Gastrocnemius medialis (tissue), 4 donors: ENCODE measurements at regions not wholly inside any gene's neighbourhood (a gene's known extent, or its start where the extent isn't known, plus 50 kb on each side); places are given as distances from the start of the nearest gene placed in this dataset.

Experiments
- ATAC-seq, 2 donors: fragments of 150-250 bp; one replicate each; pipeline ENCODE4 v1.9.1; 2016
- DNase-seq, 2 donors: peaks; one replicate each; pipeline ENCODE4 v3.0.0-alpha.2; 2019
- H3K27ac ChIP-seq, 4 donors: fragments of 200-600 bp; sonication (generic); 1 replicate in 1 of 4; 2 replicates in 3 of 4; pipeline ENCODE4 v1.5.1; 2016 to 2018; ENCODE audit warnings: mild to moderate bottlenecking in 2 of 4, moderate library complexity in 1 of 4
- H3K27me3 ChIP-seq, 3 donors: fragments of 200-600 bp; sonication (generic) in 2 of 3; 1 replicate in 1 of 3; 2 replicates in 2 of 3; pipeline versions ENCODE4 v1.5.1 to v1.6.0; 2016 to 2019; ENCODE audit warnings: mild to moderate bottlenecking in 1 of 3, moderate library complexity in 1 of 3
- H3K36me3 ChIP-seq, 2 donors: fragments of 200-600 bp; sonication (generic) in 1 of 2; one replicate each; pipeline ENCODE4 v1.5.1; 2017 to 2018
- H3K4me1 ChIP-seq, 2 donors: fragments of 200-600 bp; sonication (generic) in 1 of 2; one replicate each; pipeline ENCODE4 v1.5.1; 2016 to 2017; ENCODE audit warnings: mild to moderate bottlenecking in 2 of 2
- H3K4me3 ChIP-seq, 4 donors: fragments of 200-600 bp; sonication (generic) in 3 of 4; 1 replicate in 1 of 4; 2 replicates in 3 of 4; pipeline ENCODE4 v1.5.1; 2016 to 2019; ENCODE audit warnings: mild to moderate bottlenecking in 2 of 4
- H3K9me3 ChIP-seq, 3 donors: fragments of 200-600 bp; sonication (generic) in 2 of 3; 1 replicate in 1 of 3; 2 replicates in 2 of 3; pipeline ENCODE4 v1.5.1; 2016 to 2019
- POLR2A ChIP-seq, 2 donors: fragments of 450-650 bp; IDR thresholded peaks; one replicate each; pipeline ENCODE4 v1.6.1; 2017; ENCODE audit warnings: antibody characterized with exemption in 2 of 2, mild to moderate bottlenecking in 2 of 2, moderate library complexity in 2 of 2
- in situ Hi-C, 4 donors: fragments of 200-750 bp; cut with MboI; loops; one replicate each; pipeline versions ENCODE4 v1.15.0 to v1.8.0; 2017; ENCODE audit warnings: low sequenced_read_pairs in 4 of 4
- intact Hi-C: fragments of 100-400 bp; cut with DNase I; formaldehyde crosslinking; loops from one replicate; pipeline ENCODE4 v1.15.1; 2023; ENCODE audit warnings: low total_unique reads
- TF ChIP-seq, protein P1 (sequence below), 5 experiments: fragments of 450-650 bp in 3 of 5; fragments of 200-600 bp in 2 of 5; sonication (generic) in 2 of 5; IDR thresholded peaks in 4 of 5; conservative IDR thresholded peaks in 1 of 5; 1 replicate in 4 of 5; 2 replicates in 1 of 5; pipeline ENCODE4 v1.5.1; 2016 to 2019; ENCODE audit warnings: antibody characterized with exemption in 5 of 5, mild to moderate bottlenecking in 3 of 5, moderate library complexity in 3 of 5

DNA sequence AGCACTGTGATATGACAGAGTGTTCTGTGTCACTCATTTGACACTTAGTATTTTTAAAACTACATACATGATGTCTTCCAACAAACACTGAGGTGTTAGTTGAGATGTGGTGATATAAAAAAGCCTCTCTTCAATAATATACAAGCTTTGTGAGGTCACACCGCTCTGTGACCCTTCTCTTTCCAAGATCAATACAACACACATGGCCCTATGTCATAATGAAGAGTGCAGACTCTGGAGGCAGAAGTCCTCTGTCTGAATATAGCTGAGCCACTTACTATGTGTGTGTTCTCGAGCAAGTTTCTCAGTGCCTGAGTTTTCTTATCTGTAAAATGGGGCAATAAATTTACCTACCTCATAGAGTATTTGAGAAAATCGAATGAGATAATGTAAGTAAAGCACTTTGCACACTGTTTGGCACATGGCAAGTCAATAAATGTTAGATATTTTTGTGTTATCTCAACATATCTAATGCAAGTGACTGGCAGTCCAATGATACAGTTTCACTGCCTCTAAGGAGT lies 499.0 kb upstream of the MARCKS start:
- intact Hi-C loops: no loop called here
- H3K4me3 ChIP-seq: no peak overlapping the region
- ATAC-seq: no peak

DNA sequence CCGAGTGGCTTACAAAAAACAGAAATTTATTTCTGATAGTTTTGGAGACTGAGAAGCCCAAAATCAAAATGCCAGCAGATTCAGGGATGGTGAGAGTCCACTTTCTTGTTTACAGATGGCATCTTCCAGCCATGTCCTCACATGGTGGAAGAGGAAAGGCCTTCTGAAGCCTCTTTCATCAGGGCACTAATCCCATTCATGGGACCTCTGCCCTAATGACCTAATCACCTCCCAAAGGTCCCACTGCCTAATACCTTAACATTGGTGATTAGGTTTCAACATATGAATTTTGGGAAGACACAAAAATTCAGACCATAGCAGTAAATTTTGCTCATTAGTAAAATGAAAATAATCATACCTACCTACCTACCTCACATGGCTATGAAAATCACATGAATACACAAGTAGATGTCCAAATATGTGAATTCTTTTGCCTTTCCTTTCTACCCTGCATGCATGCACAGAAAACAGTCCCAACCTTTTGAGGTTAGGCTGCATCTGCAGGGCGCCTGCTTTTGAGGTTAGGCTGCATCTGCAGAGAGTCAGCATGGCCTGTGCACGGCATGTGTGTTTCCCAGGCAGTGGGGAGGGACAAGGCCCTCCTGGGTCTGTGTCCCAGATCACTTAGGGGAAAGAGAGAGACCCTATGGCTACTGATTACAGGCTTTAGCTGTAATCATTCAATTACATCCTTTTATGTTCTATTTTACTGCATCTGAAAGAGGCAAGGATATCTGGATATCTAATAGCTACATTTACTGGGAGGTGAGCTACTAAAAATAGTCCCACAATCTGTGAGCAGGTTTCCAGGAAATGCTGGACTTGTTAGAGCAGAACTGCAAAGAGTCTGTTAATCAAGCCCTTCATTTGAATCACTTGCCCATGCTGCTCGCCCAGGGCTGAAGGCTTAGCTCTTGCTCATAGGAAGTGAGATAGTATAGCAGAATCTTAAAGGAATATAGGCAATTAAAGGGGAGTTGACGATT lies 497.7 kb upstream of the MARCKS start:
- ATAC-seq: no peak
- no peak for DNase-seq
- in situ Hi-C loops (no loop called here), intact Hi-C loops (no loop called here)
- peaks cover 0 to 7% of the 10 kb centered on the region in 2 donors for H3K4me1 ChIP-seq
- H3K27me3 ChIP-seq: no peaks in the 10 kb centered on the region
- TF ChIP-seq, protein P1, sequence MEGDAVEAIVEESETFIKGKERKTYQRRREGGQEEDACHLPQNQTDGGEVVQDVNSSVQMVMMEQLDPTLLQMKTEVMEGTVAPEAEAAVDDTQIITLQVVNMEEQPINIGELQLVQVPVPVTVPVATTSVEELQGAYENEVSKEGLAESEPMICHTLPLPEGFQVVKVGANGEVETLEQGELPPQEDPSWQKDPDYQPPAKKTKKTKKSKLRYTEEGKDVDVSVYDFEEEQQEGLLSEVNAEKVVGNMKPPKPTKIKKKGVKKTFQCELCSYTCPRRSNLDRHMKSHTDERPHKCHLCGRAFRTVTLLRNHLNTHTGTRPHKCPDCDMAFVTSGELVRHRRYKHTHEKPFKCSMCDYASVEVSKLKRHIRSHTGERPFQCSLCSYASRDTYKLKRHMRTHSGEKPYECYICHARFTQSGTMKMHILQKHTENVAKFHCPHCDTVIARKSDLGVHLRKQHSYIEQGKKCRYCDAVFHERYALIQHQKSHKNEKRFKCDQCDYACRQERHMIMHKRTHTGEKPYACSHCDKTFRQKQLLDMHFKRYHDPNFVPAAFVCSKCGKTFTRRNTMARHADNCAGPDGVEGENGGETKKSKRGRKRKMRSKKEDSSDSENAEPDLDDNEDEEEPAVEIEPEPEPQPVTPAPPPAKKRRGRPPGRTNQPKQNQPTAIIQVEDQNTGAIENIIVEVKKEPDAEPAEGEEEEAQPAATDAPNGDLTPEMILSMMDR (IDR thresholded peaks at IDR 0.05 in 4 of 5, conservative IDR thresholded peaks at IDR 0.05 in 1 of 5): no peak
- no peak for TF ChIP-seq POLR2A (IDR thresholded peaks at IDR 0.05)
- no peaks in the 10 kb centered on the region for H3K36me3 ChIP-seq
- H3K4me3 ChIP-seq: no peak overlapping the region
- no peaks in the 10 kb centered on the region for H3K9me3 ChIP-seq
- no peak overlapping the region for H3K27ac ChIP-seq

More for the DNA sequence above, 499.0 kb upstream of the MARCKS start:
- H3K4me1 ChIP-seq: peaks cover 0 to 7% of the 10 kb centered on the region in 2 donors
- no peaks in the 10 kb centered on the region for H3K9me3 ChIP-seq
- no peaks in the 10 kb centered on the region for H3K27me3 ChIP-seq
- in situ Hi-C loops: no loop called here
- H3K36me3 ChIP-seq: no peaks in the 10 kb centered on the region
- H3K27ac ChIP-seq: no peak overlapping the region
- TF ChIP-seq POLR2A (IDR thresholded peaks at IDR 0.05): no peak
- TF ChIP-seq, protein P1 (IDR thresholded peaks at IDR 0.05 in 4 of 5, conservative IDR thresholded peaks at IDR 0.05 in 1 of 5): no peak
- no peak for DNase-seq

DNA sequence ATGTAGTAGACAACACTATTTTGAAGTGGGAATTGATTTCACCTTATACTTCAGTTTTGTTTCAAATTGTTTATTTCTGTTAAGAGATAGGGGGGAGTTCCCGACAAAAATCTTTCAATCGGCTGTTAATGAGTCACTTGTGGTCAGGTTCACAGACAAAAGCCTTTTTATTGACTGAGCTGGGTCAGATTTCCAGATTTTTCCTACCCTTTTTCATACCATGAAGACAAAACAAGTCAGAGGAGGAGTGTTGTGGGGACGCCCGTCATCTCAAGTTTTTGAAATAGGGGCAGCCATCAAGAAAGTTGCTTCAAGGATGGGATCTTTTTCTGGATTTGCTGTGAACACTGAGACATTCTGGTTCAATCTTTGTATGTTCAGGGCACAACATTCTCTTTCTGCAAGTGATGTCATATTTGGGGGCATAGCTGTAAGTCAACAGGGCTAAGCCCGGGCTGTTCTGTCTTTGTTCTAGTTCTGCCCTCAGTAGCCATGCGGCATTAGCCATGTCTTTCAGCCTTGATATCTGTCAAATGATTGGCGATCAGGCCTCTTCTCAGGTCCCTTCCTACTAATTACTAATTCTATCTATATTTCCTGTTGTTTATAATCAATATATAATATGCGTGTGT lies 496.0 kb upstream of the MARCKS start:
- peaks cover 0 to 7% of the 10 kb centered on the region in 2 donors for H3K4me1 ChIP-seq
- no peaks in the 10 kb centered on the region for H3K36me3 ChIP-seq
- H3K27me3 ChIP-seq: no peaks in the 10 kb centered on the region
- H3K4me3 ChIP-seq: no peak overlapping the region
- ATAC-seq: no peak
- intact Hi-C loops: no loop called here
- no peak for DNase-seq
- no peak overlapping the region for H3K27ac ChIP-seq
- TF ChIP-seq POLR2A (IDR thresholded peaks at IDR 0.05): no peak
- TF ChIP-seq, protein P1 (IDR thresholded peaks at IDR 0.05 in 4 of 5, conservative IDR thresholded peaks at IDR 0.05 in 1 of 5): no peak
- H3K9me3 ChIP-seq: no peaks in the 10 kb centered on the region
- in situ Hi-C loops: no loop called here

DNA sequence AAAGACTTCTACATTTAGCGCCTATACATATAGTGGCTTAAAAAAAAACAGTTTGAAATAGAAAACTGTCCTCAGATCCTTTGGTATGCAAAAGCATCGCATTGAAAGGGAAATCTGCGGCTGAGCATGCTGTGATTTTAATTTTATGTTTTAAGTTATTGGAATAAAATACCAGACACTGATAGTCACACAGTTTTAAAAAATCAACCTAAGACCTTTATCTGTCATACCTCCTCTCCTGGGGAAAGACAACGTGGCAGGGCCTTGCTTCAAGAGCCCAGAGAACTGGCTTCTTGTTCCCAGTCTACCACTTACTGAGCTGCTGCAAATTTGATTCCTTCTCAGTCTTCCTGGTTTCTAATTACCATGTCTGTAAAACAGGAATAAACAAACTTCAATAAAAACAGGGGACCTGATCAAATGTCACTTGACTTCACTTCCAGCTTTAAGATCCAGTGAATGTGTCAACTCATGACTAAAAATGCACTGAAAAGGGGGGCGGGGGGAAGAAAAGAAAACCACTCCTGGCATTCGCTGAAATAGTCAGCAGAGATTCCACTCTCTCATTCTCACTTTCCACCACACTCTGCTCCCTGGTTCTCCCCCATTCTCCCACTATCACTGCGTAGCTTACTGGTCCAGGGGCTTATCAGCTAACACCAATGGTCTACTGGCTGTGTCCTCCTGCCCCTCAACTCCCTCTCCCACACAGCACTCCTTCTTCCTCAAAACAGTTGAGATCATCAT lies 494.7 kb upstream of the MARCKS start:
- no peak overlapping the region for H3K27ac ChIP-seq
- H3K9me3 ChIP-seq: no peaks in the 10 kb centered on the region
- peaks cover 0 to 7% of the 10 kb centered on the region in 2 donors for H3K4me1 ChIP-seq
- intact Hi-C loops: no loop called here
- no peak for TF ChIP-seq POLR2A (IDR thresholded peaks at IDR 0.05)
- H3K27me3 ChIP-seq: no peaks in the 10 kb centered on the region
- DNase-seq (no peak), ATAC-seq (no peak)
- no peak overlapping the region for H3K4me3 ChIP-seq
- in situ Hi-C loops: no loop called here
- H3K36me3 ChIP-seq: no peaks in the 10 kb centered on the region
